ENCODE measurements at regions not wholly inside any gene's neighbourhood (a gene's known extent, or its start where the extent isn't known, plus 50 kb on each side); places are given as distances from the start of the nearest gene placed in this dataset.

DNA sequence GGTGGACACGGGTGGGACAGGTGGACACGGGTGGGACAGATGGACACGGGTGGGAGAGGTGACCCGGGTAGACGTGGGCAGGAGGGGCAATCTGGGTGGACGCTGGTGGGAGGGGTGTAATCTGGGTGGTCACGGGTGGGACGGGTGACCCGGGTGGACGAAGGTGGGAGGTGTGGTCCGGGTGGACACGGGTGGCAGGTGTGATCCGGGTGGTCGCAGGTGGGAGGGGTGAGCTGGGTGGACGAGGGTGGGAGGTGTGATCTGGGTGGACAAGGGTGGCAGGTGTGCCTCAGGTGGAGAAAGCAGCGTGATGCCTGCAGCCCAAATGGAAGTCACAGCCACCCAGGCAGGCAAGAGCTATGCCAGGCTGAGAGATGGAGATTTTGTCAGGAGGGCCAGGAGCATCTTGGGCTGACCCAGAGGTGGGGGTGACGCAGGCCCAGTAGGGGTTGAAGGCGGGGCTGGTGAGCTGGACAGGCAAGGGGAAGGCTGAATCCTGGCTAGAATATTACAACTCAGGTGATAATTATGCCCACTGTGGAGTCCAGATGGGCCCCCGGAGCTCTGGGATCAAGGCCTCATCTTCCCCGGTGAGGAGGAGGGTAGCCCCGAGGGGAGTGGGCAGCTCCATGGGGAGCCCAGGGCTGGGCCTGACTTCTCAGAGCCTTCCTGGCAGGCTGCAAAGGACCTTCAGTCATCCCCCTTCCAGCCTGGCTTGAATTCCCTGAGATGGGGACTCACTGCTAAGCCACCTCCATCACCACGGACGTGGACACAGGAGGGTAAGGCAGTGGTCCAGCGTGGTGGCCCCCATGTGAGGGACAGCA is 100.0 kb downstream of the ADRA2C start:
- DNase-seq = no peak
- intact Hi-C loops (cut with DNase I; ENCODE audit: low total_unique reads) = no loop called here

DNA sequence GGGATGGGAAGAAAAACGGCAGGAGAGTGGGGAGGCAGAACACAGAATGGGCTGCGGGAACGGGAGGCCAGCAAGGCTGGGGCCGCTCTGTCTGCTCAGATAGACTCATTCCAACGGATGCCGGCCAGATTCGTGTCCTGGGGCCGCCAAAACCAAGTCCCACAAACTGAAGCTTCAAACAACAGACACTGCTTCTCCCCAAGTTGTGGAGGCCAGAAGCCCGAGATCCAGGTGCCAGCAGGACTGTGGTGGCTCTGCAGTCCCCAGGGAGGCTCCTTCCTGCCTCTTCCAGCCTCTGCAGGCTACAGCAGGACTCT is 100.6 kb downstream of the ADRA2C start:
- intact Hi-C loops (cut with DNase I; ENCODE audit: low total_unique reads) = no loop called here
- peaks cover 0 to 8% (median 6%) of the 10 kb centered on the region in 4 donors for H3K4me1 ChIP-seq
- H3K27ac ChIP-seq = no peak overlapping the region
- no peaks in the 10 kb centered on the region for H3K36me3 ChIP-seq
- no peaks in the 10 kb centered on the region for H3K9me3 ChIP-seq
- H3K4me3 ChIP-seq = no peak overlapping the region
- DNase-seq = no peak
- peaks cover 3 to 96% (median 28%) of the 10 kb centered on the region in 3 donors for H3K27me3 ChIP-seq
- TF ChIP-seq POLR2A (IDR thresholded peaks at IDR 0.05) = no peak
- TF ChIP-seq, protein P1, sequence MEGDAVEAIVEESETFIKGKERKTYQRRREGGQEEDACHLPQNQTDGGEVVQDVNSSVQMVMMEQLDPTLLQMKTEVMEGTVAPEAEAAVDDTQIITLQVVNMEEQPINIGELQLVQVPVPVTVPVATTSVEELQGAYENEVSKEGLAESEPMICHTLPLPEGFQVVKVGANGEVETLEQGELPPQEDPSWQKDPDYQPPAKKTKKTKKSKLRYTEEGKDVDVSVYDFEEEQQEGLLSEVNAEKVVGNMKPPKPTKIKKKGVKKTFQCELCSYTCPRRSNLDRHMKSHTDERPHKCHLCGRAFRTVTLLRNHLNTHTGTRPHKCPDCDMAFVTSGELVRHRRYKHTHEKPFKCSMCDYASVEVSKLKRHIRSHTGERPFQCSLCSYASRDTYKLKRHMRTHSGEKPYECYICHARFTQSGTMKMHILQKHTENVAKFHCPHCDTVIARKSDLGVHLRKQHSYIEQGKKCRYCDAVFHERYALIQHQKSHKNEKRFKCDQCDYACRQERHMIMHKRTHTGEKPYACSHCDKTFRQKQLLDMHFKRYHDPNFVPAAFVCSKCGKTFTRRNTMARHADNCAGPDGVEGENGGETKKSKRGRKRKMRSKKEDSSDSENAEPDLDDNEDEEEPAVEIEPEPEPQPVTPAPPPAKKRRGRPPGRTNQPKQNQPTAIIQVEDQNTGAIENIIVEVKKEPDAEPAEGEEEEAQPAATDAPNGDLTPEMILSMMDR (IDR thresholded peaks at IDR 0.05) = no peak
- 77 to 88% (median 85%) methylated on average over 8 to 9 of the region's 9 CpGs for WGBS, 5 donors

More for the DNA sequence above, 100.0 kb downstream of the ADRA2C start:
- Histone ChIP-seq H3K4me1 (peaks cover 0 to 2% (median under 1%) of the 10 kb centered on the region in 4 donors), H3K27ac (no peak overlapping the region), H3K27me3 (peaks cover 3 to 96% (median 23%) of the 10 kb centered on the region in 3 donors), H3K36me3 (no peaks in the 10 kb centered on the region), H3K9me3 (no peaks in the 10 kb centered on the region), H3K4me3 (no peak overlapping the region)
- TF ChIP-seq, protein P1 (IDR thresholded peaks at IDR 0.05) = no peak
- no peak for TF ChIP-seq POLR2A (IDR thresholded peaks at IDR 0.05)
- no peak for TF ChIP-seq POLR2AphosphoS5 (IDR thresholded peaks at IDR 0.05)
- TF ChIP-seq EP300 (IDR thresholded peaks at IDR 0.05) = no peak
- WGBS, 5 donors = 81 to 85% (median 83%) methylated on average over 23 to 24 of the region's 24 CpGs

DNA sequence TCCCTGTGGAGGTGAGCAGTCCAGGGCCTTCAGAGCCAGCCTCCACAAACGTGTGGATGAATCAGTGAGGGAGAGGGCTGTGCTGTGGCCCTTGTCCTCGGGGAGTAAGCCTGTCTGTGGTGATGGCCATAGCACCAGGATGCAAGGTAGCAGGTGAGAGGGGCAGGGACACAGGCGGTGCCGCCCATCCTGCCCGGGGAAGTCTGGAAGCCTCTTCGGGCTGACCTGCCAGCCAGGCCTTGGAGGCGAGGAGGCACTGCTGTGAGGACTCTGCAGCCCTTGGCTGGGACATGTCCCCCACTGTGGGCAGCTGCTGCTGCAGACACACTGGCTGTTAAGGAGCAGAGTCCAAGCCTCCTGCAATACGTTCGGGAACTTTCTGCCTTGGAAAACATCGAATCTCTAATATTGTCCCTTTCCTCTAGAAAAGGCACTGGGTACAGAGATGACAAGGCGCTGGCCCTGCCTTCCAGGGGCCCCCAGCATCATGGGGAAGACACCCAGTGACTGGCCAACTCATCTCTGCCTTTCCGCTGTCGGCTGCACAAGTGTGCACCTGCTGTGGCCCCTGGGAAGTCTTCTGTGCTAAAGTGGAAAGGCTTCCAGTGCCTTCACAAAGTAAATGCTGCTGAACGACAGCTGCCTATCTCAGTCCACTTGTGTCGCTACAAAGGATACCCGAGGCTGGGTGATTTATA is 101.4 kb downstream of the ADRA2C start:
- peaks cover 9 to 97% (median 33%) of the 10 kb centered on the region in 3 donors for H3K27me3 ChIP-seq
- no peaks in the 10 kb centered on the region for H3K9me3 ChIP-seq
- H3K36me3 ChIP-seq = no peaks in the 10 kb centered on the region
- no peak for DNase-seq
- no peak overlapping the region for H3K27ac ChIP-seq
- H3K4me1 ChIP-seq = peaks cover 0 to 14% (median 10%) of the 10 kb centered on the region in 4 donors
- 84 to 88% (median 87%) methylated on average over 16 of the region's 16 CpGs for WGBS, 5 donors
- no peak overlapping the region for H3K4me3 ChIP-seq
- intact Hi-C loops (cut with DNase I; ENCODE audit: low total_unique reads) = no loop called here
- TF ChIP-seq EP300 (IDR thresholded peaks at IDR 0.05) (no peak), POLR2A (IDR thresholded peaks at IDR 0.05) (no peak), POLR2AphosphoS5 (IDR thresholded peaks at IDR 0.05) (no peak)
- TF ChIP-seq, protein P1 (IDR thresholded peaks at IDR 0.05) = no peak

DNA sequence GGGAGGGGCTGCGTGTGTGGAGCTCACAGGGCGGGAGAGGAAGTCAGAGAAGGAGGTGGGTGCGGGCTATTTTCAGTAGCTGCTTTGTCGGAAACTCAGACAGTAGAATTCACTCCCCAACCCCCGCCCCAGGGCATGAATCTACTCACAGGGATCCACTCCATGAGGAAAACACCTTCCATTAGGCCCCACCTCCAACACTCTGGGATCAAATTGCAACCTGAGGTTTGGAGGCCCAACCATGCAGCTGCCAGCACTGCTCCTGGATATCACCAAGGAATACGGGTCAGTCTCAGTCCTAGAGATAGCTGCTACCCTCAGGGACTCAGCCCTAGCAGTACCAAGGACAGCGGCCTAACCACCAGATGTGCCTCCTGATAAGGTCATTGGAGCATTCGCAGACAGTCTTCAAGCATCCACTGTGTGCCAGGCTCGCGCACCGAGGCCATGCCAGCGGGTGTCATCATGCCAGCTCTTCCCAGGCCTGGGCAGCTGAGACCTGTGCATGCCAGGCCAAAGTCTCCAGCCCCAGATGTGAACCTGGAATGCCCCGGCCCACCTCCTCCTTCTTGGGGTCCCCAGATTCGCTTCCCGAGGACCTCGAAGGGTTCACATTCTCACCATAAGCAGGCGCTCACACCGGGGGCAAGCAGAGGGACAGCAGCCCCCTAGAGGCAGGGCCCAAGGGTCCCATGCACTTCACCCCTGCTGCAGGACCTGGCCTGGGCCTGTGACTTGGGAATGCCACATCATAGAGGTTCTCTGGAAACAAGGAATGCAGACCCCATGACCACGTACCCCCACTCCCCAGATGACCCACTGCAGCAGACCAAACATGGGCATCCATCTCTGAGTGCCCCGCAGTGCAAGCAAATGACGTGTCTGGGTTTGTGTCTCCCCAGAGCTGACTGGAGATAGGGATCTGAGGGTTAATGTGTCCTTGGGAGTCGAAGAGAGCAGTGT is 102.3 kb downstream of the ADRA2C start:
- H3K27ac ChIP-seq = no peak overlapping the region
- peaks cover 9 to 97% (median 37%) of the 10 kb centered on the region in 3 donors for H3K27me3 ChIP-seq
- no peaks in the 10 kb centered on the region for H3K36me3 ChIP-seq
- WGBS, 5 donors = 70 to 79% (median 71%) methylated on average over 20 to 22 of the region's 22 CpGs
- no peaks in the 10 kb centered on the region for H3K9me3 ChIP-seq
- DNase-seq = no peak
- intact Hi-C loops (cut with DNase I; ENCODE audit: low total_unique reads) = no loop called here
- H3K4me1 ChIP-seq = peaks cover 0 to 14% (median 10%) of the 10 kb centered on the region in 4 donors
- H3K4me3 ChIP-seq = no peak overlapping the region
- TF ChIP-seq POLR2A (IDR thresholded peaks at IDR 0.05) (no peak), POLR2AphosphoS5 (IDR thresholded peaks at IDR 0.05) (no peak), EP300 (IDR thresholded peaks at IDR 0.05) (no peak)
- TF ChIP-seq, protein P1 (IDR thresholded peaks at IDR 0.05) = no peak

Measured in stomach (tissue), 8 donors.